Neural cell (in vitro differentiated cells): ENCODE measurements at regions not wholly inside any gene's neighbourhood (a gene's known extent, or its start where the extent isn't known, plus 50 kb on each side); places are given as distances from the start of the nearest gene placed in this dataset.

Experiments
- H2AFZ ChIP-seq: fragments of 200-600, 300-800 bp; sonication (generic), shearing (Covaris generic); 2 replicates; pipeline ENCODE4 v1.6.0; 2014; ENCODE audit warnings: low read depth, mild to moderate bottlenecking, antibody characterized with exemption, low read length, moderate library complexity
- H3F3A ChIP-seq: fragments of 200-600 bp; shearing (Covaris generic); 2 replicates; pipeline ENCODE4 v1.6.1; 2016; ENCODE audit warnings: mild to moderate bottlenecking, moderate library complexity, mixed read lengths, antibody characterized with exemption, low read length; ENCODE audit not compliant: insufficient read depth, poor library complexity, severe bottlenecking
- H3K27ac ChIP-seq: fragments of 200-600, 300-800 bp; sonication (generic), shearing (Covaris generic); 2 replicates; pipeline ENCODE4 v1.5.1; 2014; ENCODE audit warnings: mild to moderate bottlenecking, low read length, moderate library complexity
- H3K27me3 ChIP-seq: fragments of 300-800, 200-600 bp; sonication (generic), shearing (Covaris generic); 2 replicates; pipeline ENCODE4 v1.6.0; 2014; ENCODE audit warnings: mild to moderate bottlenecking, low read depth, low read length, moderate library complexity; ENCODE audit not compliant: insufficient read depth
- H3K36me3 ChIP-seq: fragments of 300-800, 200-600 bp; sonication (generic), shearing (Covaris generic); 2 replicates; pipeline ENCODE4 v1.5.1; 2014; ENCODE audit warnings: mild to moderate bottlenecking, antibody characterized with exemption, low read length, moderate library complexity; ENCODE audit not compliant: insufficient read depth
- H3K4me2 ChIP-seq: fragments of 300-800, 200-600 bp; sonication (generic), shearing (Covaris generic); 2 replicates; pipeline ENCODE4 v1.6.0; 2014; ENCODE audit warnings: mild to moderate bottlenecking, low read length
- H3K4me3 ChIP-seq: fragments of 300-800, 200-600 bp; sonication (generic), shearing (Covaris generic); 2 replicates; pipeline ENCODE4 v1.5.1; 2014; ENCODE audit warnings: mild to moderate bottlenecking, low read length, moderate library complexity
- H3K79me2 ChIP-seq: fragments of 200-600 bp; shearing (Covaris generic); replicated peaks from 2 replicates; pipeline ENCODE4 v1.6.0; 2014; ENCODE audit warnings: mild to moderate bottlenecking, low read length, moderate library complexity; ENCODE audit not compliant: insufficient read depth
- H3K9ac ChIP-seq: fragments of 300-800, 200-600 bp; sonication (generic), shearing (Covaris generic); 2 replicates; pipeline ENCODE4 v1.6.1; 2016; ENCODE audit warnings: mild to moderate bottlenecking, low read length, mixed read lengths
- H3K9me2 ChIP-seq: fragments of 200-600 bp; shearing (Covaris generic); 2 replicates; pipeline ENCODE4 v1.6.1; 2016; ENCODE audit warnings: mild to moderate bottlenecking, low read length, mixed read lengths; ENCODE audit not compliant: insufficient read depth
- H3K9me3 ChIP-seq: fragments of 200-600, 300-800 bp; sonication (generic), shearing (Covaris generic); 2 replicates; pipeline ENCODE4 v1.6.1; 2016; ENCODE audit warnings: mild to moderate bottlenecking, mixed run types, low read length, moderate library complexity, mixed read lengths
- H4K20me1 ChIP-seq: fragments of 200-600 bp; shearing (Covaris generic); 2 replicates; pipeline ENCODE4 v1.6.1; 2016; ENCODE audit warnings: mild to moderate bottlenecking, mixed run types; ENCODE audit not compliant: insufficient read depth
- EP300 ChIP-seq: fragments of 450-650 bp; conservative IDR thresholded peaks from 2 replicates; pipeline ENCODE4 v1.6.1; 2014; ENCODE audit warnings: antibody characterized with exemption, mild to moderate bottlenecking, moderate library complexity; ENCODE audit not compliant: poor library complexity, severe bottlenecking
- EZH2 ChIP-seq: fragments of 200-600, 300-800 bp; shearing (Covaris generic), sonication (generic); IDR thresholded peaks from 2 replicates; pipeline ENCODE4 v1.6.1; 2014; ENCODE audit warnings: antibody characterized with exemption, low read length, borderline replicate concordance, mild to moderate bottlenecking; ENCODE audit not compliant: insufficient read depth, poor library complexity, severe bottlenecking
- MXI1 ChIP-seq: fragments of 450-650 bp; conservative IDR thresholded peaks from 2 replicates; pipeline ENCODE4 v1.6.1; 2014; ENCODE audit warnings: antibody characterized with exemption, mild to moderate bottlenecking; ENCODE audit not compliant: poor library complexity, severe bottlenecking
- POLR2AphosphoS5 ChIP-seq: IDR thresholded peaks from 2 replicates; pipeline ENCODE4 v1.6.1; 2012
- RAD21 ChIP-seq: fragments of 450-650 bp; conservative IDR thresholded peaks from 2 replicates; pipeline ENCODE4 v1.6.1; 2014; ENCODE audit warnings: antibody characterized with exemption, mild to moderate bottlenecking, moderate library complexity
- SMC3 ChIP-seq: fragments of 450-650 bp; conservative IDR thresholded peaks from 2 replicates; pipeline ENCODE4 v1.6.1; 2014; ENCODE audit warnings: antibody characterized with exemption, mild to moderate bottlenecking, moderate library complexity; ENCODE audit not compliant: poor library complexity
- TAF1 ChIP-seq: IDR thresholded peaks from 2 replicates; pipeline ENCODE4 v1.6.1; 2012; ENCODE audit warnings: low read depth
- TF ChIP-seq, protein P1 (sequence below): IDR thresholded peaks from 2 replicates; pipeline ENCODE4 v1.6.1; 2012; ENCODE audit warnings: borderline replicate concordance
- TF ChIP-seq, protein P2 (sequence below): fragments of 450-650 bp; IDR thresholded peaks from 2 replicates; pipeline ENCODE4 v1.5.1; 2014; ENCODE audit warnings: antibody characterized with exemption, mild to moderate bottlenecking, moderate library complexity; ENCODE audit not compliant: poor library complexity, severe bottlenecking

DNA sequence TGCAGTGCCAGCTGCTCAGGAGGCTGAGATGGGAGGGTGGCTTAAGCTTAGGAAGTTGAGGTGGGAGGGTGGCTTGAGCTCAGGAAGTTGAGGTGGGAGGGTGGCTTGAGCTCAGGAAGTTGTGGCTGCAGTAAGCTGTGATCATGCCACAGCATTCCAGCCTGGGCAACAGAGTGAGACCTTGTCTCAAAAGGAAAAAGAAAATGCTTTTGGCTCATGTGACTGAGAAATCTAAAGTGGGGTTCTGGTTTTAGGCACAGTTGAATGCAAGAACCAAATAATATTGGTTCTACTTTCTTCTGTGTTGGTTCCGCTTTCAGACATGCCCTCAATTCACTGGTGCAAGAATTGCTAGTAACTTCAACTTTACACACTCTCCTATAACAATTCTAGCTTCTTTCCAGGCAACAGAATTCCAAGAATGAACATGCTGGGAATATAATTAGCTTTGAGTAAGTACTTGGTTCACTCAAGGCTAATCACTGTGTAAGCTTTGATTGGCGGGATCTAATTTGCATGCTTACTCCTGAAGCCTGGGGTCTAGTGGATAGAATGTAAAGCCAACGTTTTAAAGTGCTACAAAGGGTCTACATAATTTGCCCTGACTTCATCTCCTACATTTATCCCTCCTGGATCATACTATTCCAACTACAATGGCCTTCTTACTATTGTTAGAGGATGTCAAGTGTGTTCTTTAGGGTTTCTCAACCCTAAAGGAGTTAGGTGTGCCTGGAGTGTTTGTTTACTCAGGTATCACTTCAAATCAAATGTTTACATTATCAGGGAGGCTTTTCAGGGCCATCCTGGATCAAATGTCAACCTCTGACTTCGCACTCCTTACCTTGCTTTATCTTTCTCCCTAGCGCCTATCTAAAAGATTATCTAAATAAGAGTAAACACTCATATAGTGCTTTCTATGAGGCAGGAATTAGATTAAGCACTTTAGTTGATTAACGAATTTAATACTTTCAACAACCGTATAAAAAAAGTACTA is 115.1 kb downstream of the SLC16A1 start:
- no peak overlapping the region for H2AFZ ChIP-seq
- H3K27ac ChIP-seq = no peak overlapping the region
- H3F3A ChIP-seq = no peaks in the 10 kb centered on the region
- TF ChIP-seq POLR2AphosphoS5 (no peak), SMC3 (no peak), EZH2 (no peak), MXI1 (no peak), TAF1 (no peak), EP300 (no peak), RAD21 (no peak)
- TF ChIP-seq, protein P1, sequence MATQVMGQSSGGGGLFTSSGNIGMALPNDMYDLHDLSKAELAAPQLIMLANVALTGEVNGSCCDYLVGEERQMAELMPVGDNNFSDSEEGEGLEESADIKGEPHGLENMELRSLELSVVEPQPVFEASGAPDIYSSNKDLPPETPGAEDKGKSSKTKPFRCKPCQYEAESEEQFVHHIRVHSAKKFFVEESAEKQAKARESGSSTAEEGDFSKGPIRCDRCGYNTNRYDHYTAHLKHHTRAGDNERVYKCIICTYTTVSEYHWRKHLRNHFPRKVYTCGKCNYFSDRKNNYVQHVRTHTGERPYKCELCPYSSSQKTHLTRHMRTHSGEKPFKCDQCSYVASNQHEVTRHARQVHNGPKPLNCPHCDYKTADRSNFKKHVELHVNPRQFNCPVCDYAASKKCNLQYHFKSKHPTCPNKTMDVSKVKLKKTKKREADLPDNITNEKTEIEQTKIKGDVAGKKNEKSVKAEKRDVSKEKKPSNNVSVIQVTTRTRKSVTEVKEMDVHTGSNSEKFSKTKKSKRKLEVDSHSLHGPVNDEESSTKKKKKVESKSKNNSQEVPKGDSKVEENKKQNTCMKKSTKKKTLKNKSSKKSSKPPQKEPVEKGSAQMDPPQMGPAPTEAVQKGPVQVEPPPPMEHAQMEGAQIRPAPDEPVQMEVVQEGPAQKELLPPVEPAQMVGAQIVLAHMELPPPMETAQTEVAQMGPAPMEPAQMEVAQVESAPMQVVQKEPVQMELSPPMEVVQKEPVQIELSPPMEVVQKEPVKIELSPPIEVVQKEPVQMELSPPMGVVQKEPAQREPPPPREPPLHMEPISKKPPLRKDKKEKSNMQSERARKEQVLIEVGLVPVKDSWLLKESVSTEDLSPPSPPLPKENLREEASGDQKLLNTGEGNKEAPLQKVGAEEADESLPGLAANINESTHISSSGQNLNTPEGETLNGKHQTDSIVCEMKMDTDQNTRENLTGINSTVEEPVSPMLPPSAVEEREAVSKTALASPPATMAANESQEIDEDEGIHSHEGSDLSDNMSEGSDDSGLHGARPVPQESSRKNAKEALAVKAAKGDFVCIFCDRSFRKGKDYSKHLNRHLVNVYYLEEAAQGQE = no peak
- TF ChIP-seq, protein P2, sequence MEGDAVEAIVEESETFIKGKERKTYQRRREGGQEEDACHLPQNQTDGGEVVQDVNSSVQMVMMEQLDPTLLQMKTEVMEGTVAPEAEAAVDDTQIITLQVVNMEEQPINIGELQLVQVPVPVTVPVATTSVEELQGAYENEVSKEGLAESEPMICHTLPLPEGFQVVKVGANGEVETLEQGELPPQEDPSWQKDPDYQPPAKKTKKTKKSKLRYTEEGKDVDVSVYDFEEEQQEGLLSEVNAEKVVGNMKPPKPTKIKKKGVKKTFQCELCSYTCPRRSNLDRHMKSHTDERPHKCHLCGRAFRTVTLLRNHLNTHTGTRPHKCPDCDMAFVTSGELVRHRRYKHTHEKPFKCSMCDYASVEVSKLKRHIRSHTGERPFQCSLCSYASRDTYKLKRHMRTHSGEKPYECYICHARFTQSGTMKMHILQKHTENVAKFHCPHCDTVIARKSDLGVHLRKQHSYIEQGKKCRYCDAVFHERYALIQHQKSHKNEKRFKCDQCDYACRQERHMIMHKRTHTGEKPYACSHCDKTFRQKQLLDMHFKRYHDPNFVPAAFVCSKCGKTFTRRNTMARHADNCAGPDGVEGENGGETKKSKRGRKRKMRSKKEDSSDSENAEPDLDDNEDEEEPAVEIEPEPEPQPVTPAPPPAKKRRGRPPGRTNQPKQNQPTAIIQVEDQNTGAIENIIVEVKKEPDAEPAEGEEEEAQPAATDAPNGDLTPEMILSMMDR = no peak
- H3K27me3 ChIP-seq = no peaks in the 10 kb centered on the region
- H4K20me1 ChIP-seq = no peaks in the 10 kb centered on the region
- H3K9me3 ChIP-seq = no peaks in the 10 kb centered on the region
- H3K4me3 ChIP-seq = no peak overlapping the region
- H3K9ac ChIP-seq = no peak overlapping the region
- no peaks in the 10 kb centered on the region for H3K79me2 ChIP-seq
- no peak overlapping the region for H3K4me2 ChIP-seq
- no peaks in the 10 kb centered on the region for H3K9me2 ChIP-seq
- H3K36me3 ChIP-seq = no peaks in the 10 kb centered on the region

DNA sequence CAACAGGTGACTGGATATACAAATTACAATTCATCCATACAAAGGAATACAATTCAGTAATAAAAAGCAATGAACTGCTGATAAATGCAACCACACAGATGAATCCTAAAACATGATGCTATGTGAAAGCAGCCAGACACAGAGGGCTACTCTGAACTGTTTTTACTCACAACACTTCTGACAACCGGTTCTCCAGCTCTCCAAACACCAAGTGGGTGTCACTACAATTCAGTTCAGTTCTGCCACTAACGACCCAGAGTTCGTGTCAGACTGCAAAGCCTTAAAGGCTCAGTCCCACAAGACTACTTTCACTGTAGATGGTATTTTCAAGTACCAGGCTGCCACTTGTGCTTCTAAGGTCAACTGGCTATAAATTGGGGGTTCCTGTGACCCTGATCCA is 119.4 kb downstream of the SLC16A1 start:
- Histone ChIP-seq H3K27me3 (no peaks in the 10 kb centered on the region), H4K20me1 (no peaks in the 10 kb centered on the region), H3K27ac (no peak overlapping the region), H2AFZ (no peak overlapping the region), H3K9ac (no peak overlapping the region), H3K9me2 (no peaks in the 10 kb centered on the region), H3K4me2 (no peak overlapping the region), H3K79me2 (no peaks in the 10 kb centered on the region), H3K36me3 (no peaks in the 10 kb centered on the region), H3K9me3 (no peaks in the 10 kb centered on the region), H3K4me3 (no peak overlapping the region), H3F3A (no peaks in the 10 kb centered on the region)
- TF ChIP-seq SMC3 = no peak
- no peak for TF ChIP-seq EP300
- no peak for TF ChIP-seq EZH2
- TF ChIP-seq, protein P1 = no peak
- no peak for TF ChIP-seq RAD21
- no peak for TF ChIP-seq POLR2AphosphoS5
- no peak for TF ChIP-seq MXI1
- TF ChIP-seq, protein P2 = no peak
- TF ChIP-seq TAF1 = no peak
